GM23338 (cell line): ENCODE measurements at regions not wholly inside any gene's neighbourhood (a gene's known extent, or its start where the extent isn't known, plus 50 kb on each side); places are given as distances from the start of the nearest gene placed in this dataset.
A peak's percentile ranks its signal among the peaks of the same experiment; 100 is the strongest.

Experiments used
- ATAC-seq: fragments of 200-7000 bp; cut with Tn5 transposase; 3 replicates; pipeline ENCODE4 v1.9.1; 2020
- DNase-seq: peaks from one replicate; pipeline ENCODE4 v3.0.0-alpha.2; 2015; ENCODE audit warnings: low spot score
- H2AFZ ChIP-seq: fragments of 200-600 bp; sonication (generic); 2 replicates; pipeline ENCODE4 v1.8.0; 2016; ENCODE audit warnings: antibody characterized with exemption, mild to moderate bottlenecking, moderate library complexity
- H3F3A ChIP-seq: fragments of 200-600 bp; sonication (generic); replicated peaks from 2 replicates; pipeline ENCODE4 v1.8.0; 2017; ENCODE audit warnings: antibody characterized with exemption, mixed run types, low read depth
- H3K27ac ChIP-seq: fragments of 200-600 bp; sonication (generic); 2 replicates; pipeline ENCODE4 v1.6.1; 2016; ENCODE audit warnings: low read depth
- H3K27me3 ChIP-seq: fragments of 200-600 bp; sonication (generic); 2 replicates; pipeline ENCODE4 v1.8.0; 2016; ENCODE audit warnings: mild to moderate bottlenecking, mixed run types, moderate library complexity; ENCODE audit not compliant: insufficient read depth
- H3K36me3 ChIP-seq: fragments of 200-600 bp; sonication (generic); 2 replicates; pipeline ENCODE4 v1.8.0; 2016; ENCODE audit warnings: mild to moderate bottlenecking; ENCODE audit not compliant: insufficient read depth
- H3K4me1 ChIP-seq: fragments of 200-600 bp; sonication (generic); 2 replicates; pipeline ENCODE4 v1.8.0; 2016; ENCODE audit warnings: mild to moderate bottlenecking, moderate library complexity; ENCODE audit not compliant: insufficient read depth
- H3K4me2 ChIP-seq: fragments of 200-600 bp; sonication (generic); 2 replicates; pipeline ENCODE4 v1.7.1; 2017; ENCODE audit warnings: mixed run types
- H3K4me3 ChIP-seq: fragments of 200-600 bp; sonication (generic); 2 replicates; pipeline ENCODE4 v1.6.1; 2016; ENCODE audit warnings: mixed run types
- H3K79me2 ChIP-seq: fragments of 200-600 bp; sonication (generic); replicated peaks from 2 replicates; pipeline ENCODE4 v1.8.0; 2017; ENCODE audit warnings: mild to moderate bottlenecking; ENCODE audit not compliant: insufficient read depth
- H3K9me2 ChIP-seq: fragments of 200-600 bp; sonication (generic); 2 replicates; pipeline ENCODE4 v1.8.0; 2017; ENCODE audit not compliant: insufficient read depth
- H4K20me1 ChIP-seq: fragments of 200-600 bp; sonication (generic); replicated peaks from 2 replicates; pipeline ENCODE4 v1.8.0; 2017; ENCODE audit warnings: mild to moderate bottlenecking; ENCODE audit not compliant: insufficient read depth
- H3K27ac Mint-ChIP-seq: 2 replicates; pipeline ENCODE4 v1.8.0; 2020; ENCODE audit warnings: inconsistent platforms, mild to moderate bottlenecking, moderate library complexity, mixed read lengths
- H3K27me3 Mint-ChIP-seq: 3 replicates; pipeline ENCODE4 v1.8.0; 2022; ENCODE audit warnings: low read depth, mild to moderate bottlenecking, moderate library complexity, mixed read lengths, inconsistent platforms; ENCODE audit not compliant: insufficient read depth, poor library complexity
- H3K36me3 Mint-ChIP-seq: 3 replicates; pipeline ENCODE4 v1.8.0; 2021; ENCODE audit warnings: low read depth, mild to moderate bottlenecking, inconsistent platforms, moderate library complexity, mixed read lengths
- H3K4me1 Mint-ChIP-seq: 3 replicates; pipeline ENCODE4 v1.8.0; 2020; ENCODE audit warnings: mild to moderate bottlenecking, inconsistent platforms, mixed read lengths
- H3K4me3 Mint-ChIP-seq: 3 replicates; pipeline ENCODE4 v1.8.0; 2021; ENCODE audit warnings: moderate library complexity, mild to moderate bottlenecking, inconsistent platforms, mixed read lengths
- H3K9me3 Mint-ChIP-seq: 3 replicates; pipeline ENCODE4 v1.8.0; 2020; ENCODE audit warnings: moderate library complexity, mild to moderate bottlenecking, inconsistent platforms, mixed read lengths
- ETS1 ChIP-seq: IDR thresholded peaks from 2 replicates; pipeline ENCODE4 v1.6.1; 2016; ENCODE audit warnings: antibody characterized with exemption
- EZH2 ChIP-seq: fragments of 200-600 bp; sonication (generic); IDR thresholded peaks from one replicate; pipeline ENCODE4 v1.8.0; 2017; ENCODE audit warnings: antibody characterized with exemption, mild to moderate bottlenecking, low read depth; ENCODE audit not compliant: unreplicated experiment
- EZH2phosphoT487 ChIP-seq: fragments of 200-600 bp; sonication (generic); IDR thresholded peaks from one replicate; pipeline ENCODE4 v1.8.1; 2018; ENCODE audit warnings: antibody characterized with exemption; ENCODE audit not compliant: unreplicated experiment
- NANOG ChIP-seq: IDR thresholded peaks from 2 replicates; pipeline ENCODE4 v1.6.1; 2016; ENCODE audit warnings: antibody characterized with exemption, borderline replicate concordance
- REST ChIP-seq: IDR thresholded peaks from one replicate; pipeline ENCODE4 v1.6.1; 2018; ENCODE audit warnings: antibody characterized with exemption; ENCODE audit not compliant: unreplicated experiment
- STAT1 ChIP-seq: IDR thresholded peaks from one replicate; pipeline ENCODE4 v1.6.1; 2016; ENCODE audit warnings: antibody characterized with exemption; ENCODE audit not compliant: unreplicated experiment
- ZNF462 ChIP-seq: fragments of 250-450 bp; sonication (Bioruptor Pico); IDR thresholded peaks from 2 replicates; pipeline ENCODE4 v1.5.0; 2020; ENCODE audit warnings: mild to moderate bottlenecking, moderate library complexity

GRCh38 chr7:153047079-153047959, 287.8 kb downstream of the ACTR3B start:
- Mint-ChIP-seq H3K27me3 (no peaks in the 10 kb centered on the region), H3K4me1 (peaks cover 3% of the 10 kb centered on the region; the same call in 2 of the 3 replicates)

GRCh38 chr7:153052206-153052605, 292.7 kb downstream of the ACTR3B start:
- Histone ChIP-seq H4K20me1 (no peaks in the 10 kb centered on the region), H3K9me2 (peaks cover 12% of the 10 kb centered on the region; the same call in 1 of the 2 replicates), H3K27me3 (no peaks in the 10 kb centered on the region), H3K79me2 (no peaks in the 10 kb centered on the region), H3K27ac (no peak overlapping the region), H3F3A (no peaks in the 10 kb centered on the region), H3K4me3 (no peak overlapping the region), H3K4me1 (no peaks in the 10 kb centered on the region), H3K4me2 (no peak overlapping the region; the same call in 1 of the 2 replicates), H3K36me3 (no peaks in the 10 kb centered on the region), H2AFZ (no peak overlapping the region)
- DNase-seq (no peak), ATAC-seq (no peak)
- H3K4me1 Mint-ChIP-seq, result peaks cover 3% of the 10 kb centered on the region; the same call in 1 of the 3 replicates
- H3K4me3 Mint-ChIP-seq, result no peak overlapping the region
- H3K36me3 Mint-ChIP-seq, result no peaks in the 10 kb centered on the region
- TF ChIP-seq EZH2phosphoT487 (no peak), EZH2 (no peak), ETS1 (no peak), REST (no peak), ZNF462 (no peak), STAT1 (no peak)
- H3K27me3 Mint-ChIP-seq, result peaks cover 1% of the 10 kb centered on the region
- H3K27ac Mint-ChIP-seq, result no peak overlapping the region
- no peaks in the 10 kb centered on the region; the same call in 1 of the 3 replicates for H3K9me3 Mint-ChIP-seq

More at GRCh38 chr7:153047079-153047959, 287.8 kb downstream of the ACTR3B start:
- Histone ChIP-seq H3K27ac (no peak overlapping the region), H3F3A (no peaks in the 10 kb centered on the region), H3K27me3 (no peaks in the 10 kb centered on the region), H3K79me2 (no peaks in the 10 kb centered on the region), H3K9me2 (no peaks in the 10 kb centered on the region), H2AFZ (peak overlapping the region; percentile 61), H3K4me2 (no peak overlapping the region), H4K20me1 (no peaks in the 10 kb centered on the region), H3K4me1 (no peaks in the 10 kb centered on the region), H3K4me3 (no peak overlapping the region), H3K36me3 (no peaks in the 10 kb centered on the region)
- Mint-ChIP-seq H3K27ac (no peak overlapping the region), H3K4me3 (no peak overlapping the region), H3K9me3 (no peaks in the 10 kb centered on the region; the same call in 1 of the 3 replicates), H3K36me3 (no peaks in the 10 kb centered on the region)
- DNase-seq (no peak), ATAC-seq (no peak)
- TF ChIP-seq NANOG, result no peak
